GM12873 (cell line): ENCODE measurements at regions not wholly inside any gene's neighbourhood (a gene's known extent, or its start where the extent isn't known, plus 50 kb on each side); places are given as distances from the start of the nearest gene placed in this dataset.

Experiments used
- TF ChIP-seq, protein P1 (sequence below): IDR thresholded peaks from 2 replicates; pipeline ENCODE4 v1.5.1; 2012; ENCODE audit warnings: low read depth, mild to moderate bottlenecking, moderate library complexity, low read length, control low read depth; ENCODE audit not compliant: insufficient read depth; ENCODE audit errors: missing control alignments

DNA sequence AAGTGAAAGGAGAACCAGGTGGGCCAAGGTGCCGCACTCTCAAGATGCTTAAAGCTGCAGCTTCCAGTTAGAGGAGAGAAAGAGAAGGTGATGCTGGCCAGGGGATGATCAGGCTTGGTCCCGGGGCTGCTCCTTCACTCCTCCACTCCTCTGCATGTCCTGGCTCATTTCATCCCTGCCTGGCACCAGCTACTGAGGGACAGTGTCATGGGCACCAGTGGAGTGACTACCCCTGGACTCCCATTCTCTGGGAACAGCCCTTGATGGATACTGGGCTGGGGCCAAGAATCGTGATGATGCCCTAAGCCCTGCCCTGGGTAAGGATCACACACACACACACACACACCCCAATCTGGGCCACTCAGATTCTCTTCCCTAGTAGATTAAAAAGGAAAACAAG is 243.7 kb downstream of the UACA start:
- TF ChIP-seq, protein P1, sequence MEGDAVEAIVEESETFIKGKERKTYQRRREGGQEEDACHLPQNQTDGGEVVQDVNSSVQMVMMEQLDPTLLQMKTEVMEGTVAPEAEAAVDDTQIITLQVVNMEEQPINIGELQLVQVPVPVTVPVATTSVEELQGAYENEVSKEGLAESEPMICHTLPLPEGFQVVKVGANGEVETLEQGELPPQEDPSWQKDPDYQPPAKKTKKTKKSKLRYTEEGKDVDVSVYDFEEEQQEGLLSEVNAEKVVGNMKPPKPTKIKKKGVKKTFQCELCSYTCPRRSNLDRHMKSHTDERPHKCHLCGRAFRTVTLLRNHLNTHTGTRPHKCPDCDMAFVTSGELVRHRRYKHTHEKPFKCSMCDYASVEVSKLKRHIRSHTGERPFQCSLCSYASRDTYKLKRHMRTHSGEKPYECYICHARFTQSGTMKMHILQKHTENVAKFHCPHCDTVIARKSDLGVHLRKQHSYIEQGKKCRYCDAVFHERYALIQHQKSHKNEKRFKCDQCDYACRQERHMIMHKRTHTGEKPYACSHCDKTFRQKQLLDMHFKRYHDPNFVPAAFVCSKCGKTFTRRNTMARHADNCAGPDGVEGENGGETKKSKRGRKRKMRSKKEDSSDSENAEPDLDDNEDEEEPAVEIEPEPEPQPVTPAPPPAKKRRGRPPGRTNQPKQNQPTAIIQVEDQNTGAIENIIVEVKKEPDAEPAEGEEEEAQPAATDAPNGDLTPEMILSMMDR: no peak

GRCh38 chr15:70519004-70519365 is 244.4 kb downstream of the UACA start:
- TF ChIP-seq, protein P1: no peak

DNA sequence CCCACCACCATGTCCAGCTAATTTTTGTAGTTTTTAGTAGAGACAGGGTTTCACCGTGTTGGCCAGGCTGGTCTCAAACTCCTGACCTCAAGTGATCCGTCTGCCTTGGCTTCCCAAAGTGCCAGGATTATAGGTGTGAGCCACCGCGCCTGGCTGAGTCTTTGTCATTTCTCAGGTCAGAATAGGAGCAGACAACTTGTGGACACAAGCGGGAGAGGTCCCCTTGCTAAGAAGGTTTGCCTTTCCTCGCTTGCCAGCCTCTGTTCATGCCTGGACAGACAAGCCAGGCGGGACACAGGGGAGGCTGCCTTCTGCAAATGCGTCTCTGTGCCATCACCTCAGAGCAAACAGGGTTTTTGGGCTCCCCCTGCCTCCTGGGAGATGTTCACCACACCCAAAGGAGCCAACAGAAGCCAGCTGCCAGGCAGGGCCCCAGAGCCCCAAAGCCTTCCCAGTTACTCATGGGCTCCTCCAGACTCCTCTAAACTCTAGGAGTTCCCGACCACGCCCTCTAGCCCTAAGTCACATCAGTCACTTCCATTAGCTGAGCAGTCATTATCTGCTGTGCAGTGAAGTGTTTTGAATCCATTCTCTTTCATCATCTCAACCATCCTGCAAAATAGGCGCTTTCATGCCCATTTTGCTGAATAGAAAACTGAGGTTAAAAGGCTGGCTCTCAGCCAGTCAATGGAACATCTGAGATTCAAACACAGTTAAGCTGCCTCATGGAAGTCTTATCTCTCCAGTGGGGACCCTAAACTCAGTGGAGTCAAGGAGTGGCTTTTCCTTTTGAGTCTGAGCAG is 245.0 kb downstream of the UACA start:
- TF ChIP-seq, protein P1: no peak

- TF ChIP-seq, protein P1: no peak
Observed at GRCh38 chr15:70517194-70517590, 246.2 kb downstream of the UACA start.

- TF ChIP-seq, protein P1: no peak
Observed at GRCh38 chr15:70516408-70517193, 246.8 kb downstream of the UACA start.

DNA sequence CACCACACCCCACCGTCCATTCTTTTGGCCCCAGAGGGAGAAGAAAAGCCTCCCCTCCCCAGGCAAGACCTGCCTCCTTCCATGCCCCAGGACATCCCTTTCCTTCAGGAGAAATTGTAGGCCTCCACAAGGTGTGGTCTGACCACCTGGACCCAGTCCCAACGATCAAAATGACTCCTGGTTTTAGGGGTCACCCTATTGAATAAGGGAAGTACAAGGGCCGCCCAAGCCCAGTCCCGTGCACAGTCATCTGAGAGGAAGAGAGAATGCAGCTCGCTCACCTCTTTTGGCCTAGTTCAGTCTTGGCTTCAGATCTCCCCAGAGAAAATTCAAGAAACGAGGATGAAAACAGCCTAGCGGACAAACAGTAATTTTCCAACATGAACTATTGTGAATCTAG is 249.1 kb downstream of the UACA start:
- TF ChIP-seq, protein P1: no peak

- TF ChIP-seq, protein P1: no peak
Observed at GRCh38 chr15:70513819-70514218, 249.5 kb downstream of the UACA start.
